Trophoblast cell (in vitro differentiated cells and primary cell): ENCODE measurements at regions not wholly inside any gene's neighbourhood (a gene's known extent, or its start where the extent isn't known, plus 50 kb on each side); places are given as distances from the start of the nearest gene placed in this dataset.

Source experiments
- DNase-seq, 2 donors: peaks; one replicate each; pipeline ENCODE4 v3.0.0-alpha.2; 2016
- H2AFZ ChIP-seq: 2 replicates; pipeline ENCODE4 v1.6.1; 2013; ENCODE audit warnings: low read length, moderate library complexity, mild to moderate bottlenecking; ENCODE audit not compliant: insufficient read depth, poor library complexity
- H2AK5ac ChIP-seq: 2 replicates; pipeline ENCODE4 v1.6.1; 2013; ENCODE audit warnings: mild to moderate bottlenecking, low read length
- H2BK120ac ChIP-seq: 2 replicates; pipeline ENCODE4 v1.6.1; 2013; ENCODE audit warnings: low read length, mild to moderate bottlenecking, moderate library complexity; ENCODE audit not compliant: insufficient read depth, poor library complexity
- H2BK12ac ChIP-seq: 2 replicates; pipeline ENCODE4 v1.6.1; 2013; ENCODE audit warnings: mild to moderate bottlenecking, low read length, moderate library complexity
- H2BK5ac ChIP-seq: 2 replicates; pipeline ENCODE4 v1.6.1; 2013; ENCODE audit warnings: low read length, low read depth, moderate library complexity, mild to moderate bottlenecking; ENCODE audit not compliant: poor library complexity
- H3K14ac ChIP-seq: 2 replicates; pipeline ENCODE4 v1.6.1; 2013; ENCODE audit warnings: mild to moderate bottlenecking, low read length
- H3K18ac ChIP-seq: 2 replicates; pipeline ENCODE4 v1.6.1; 2013; ENCODE audit warnings: mild to moderate bottlenecking, low read length
- H3K23ac ChIP-seq: 2 replicates; pipeline ENCODE4 v1.6.1; 2013; ENCODE audit warnings: low read length
- H3K27ac ChIP-seq: 2 replicates; pipeline ENCODE4 v1.5.1; 2013; ENCODE audit warnings: low read depth, mild to moderate bottlenecking, inconsistent platforms, low read length, moderate library complexity
- H3K27me3 ChIP-seq: 2 replicates; pipeline ENCODE4 v1.6.1; 2013; ENCODE audit warnings: inconsistent platforms, mild to moderate bottlenecking, low read length, moderate library complexity; ENCODE audit not compliant: insufficient read depth
- H3K36me3 ChIP-seq, 2 experiments: 1 replicate in 1 of 2; 2 replicates in 1 of 2; pipeline ENCODE4 v1.6.1; 2013; ENCODE audit warnings: low read length in 2 of 2, mild to moderate bottlenecking in 2 of 2, moderate library complexity in 1 of 2; ENCODE audit not compliant: insufficient read depth in 2 of 2, control insufficient read depth in 1 of 2
- H3K4ac ChIP-seq: 2 replicates; pipeline ENCODE4 v1.6.1; 2013; ENCODE audit warnings: low read depth, mild to moderate bottlenecking, low read length, moderate library complexity
- H3K4me1 ChIP-seq, 2 experiments: 1 replicate in 1 of 2; 2 replicates in 1 of 2; pipeline ENCODE4 v1.6.1; 2013; ENCODE audit warnings: low read length in 2 of 2, mild to moderate bottlenecking in 2 of 2, moderate library complexity in 1 of 2; ENCODE audit not compliant: insufficient read depth in 2 of 2, control insufficient read depth in 1 of 2
- H3K4me2 ChIP-seq: 2 replicates; pipeline ENCODE4 v1.6.1; 2013; ENCODE audit warnings: inconsistent platforms, mild to moderate bottlenecking, low read length, moderate library complexity
- H3K4me3 ChIP-seq: 2 replicates; pipeline ENCODE4 v1.5.1; 2013; ENCODE audit warnings: mild to moderate bottlenecking, low read depth, low read length, inconsistent platforms
- H3K79me1 ChIP-seq: one replicate; pipeline ENCODE4 v1.6.1; 2013; ENCODE audit warnings: low read length
- H3K79me2 ChIP-seq: 2 replicates; pipeline ENCODE4 v1.6.1; 2013; ENCODE audit warnings: low read length, mild to moderate bottlenecking; ENCODE audit not compliant: control insufficient read depth, insufficient read depth, poor library complexity
- H3K9ac ChIP-seq: 2 replicates; pipeline ENCODE4 v1.6.1; 2013; ENCODE audit warnings: mild to moderate bottlenecking, low read length
- H3K9me3 ChIP-seq: 2 replicates; pipeline ENCODE4 v1.6.1; 2013; ENCODE audit warnings: low read depth, mild to moderate bottlenecking, control low read depth, inconsistent platforms, low read length; ENCODE audit not compliant: insufficient read depth
- H4K12ac ChIP-seq: 2 replicates; pipeline ENCODE4 v1.6.1; 2013; ENCODE audit warnings: low read depth, mild to moderate bottlenecking, low read length, moderate library complexity
- H4K8ac ChIP-seq: 2 replicates; pipeline ENCODE4 v1.6.1; 2013; ENCODE audit warnings: low read depth, mild to moderate bottlenecking, low read length, moderate library complexity
- H4K91ac ChIP-seq: one replicate; pipeline ENCODE4 v1.6.1; 2013; ENCODE audit warnings: low read depth, mild to moderate bottlenecking, low read length, moderate library complexity
- WGBS: extraction: QIAGEN DNeasy Blood & Tissue Kit; methylation state at CpG from one replicate; pipeline ENCODE4 v1.1.7; 2013; ENCODE audit warnings: missing lambda C conversion rate; ENCODE audit not compliant: insufficient read length, insufficient coverage; ENCODE audit errors: extremely low coverage; 5-methylcytosine and 5-hydroxymethylcytosine counted together

DNA sequence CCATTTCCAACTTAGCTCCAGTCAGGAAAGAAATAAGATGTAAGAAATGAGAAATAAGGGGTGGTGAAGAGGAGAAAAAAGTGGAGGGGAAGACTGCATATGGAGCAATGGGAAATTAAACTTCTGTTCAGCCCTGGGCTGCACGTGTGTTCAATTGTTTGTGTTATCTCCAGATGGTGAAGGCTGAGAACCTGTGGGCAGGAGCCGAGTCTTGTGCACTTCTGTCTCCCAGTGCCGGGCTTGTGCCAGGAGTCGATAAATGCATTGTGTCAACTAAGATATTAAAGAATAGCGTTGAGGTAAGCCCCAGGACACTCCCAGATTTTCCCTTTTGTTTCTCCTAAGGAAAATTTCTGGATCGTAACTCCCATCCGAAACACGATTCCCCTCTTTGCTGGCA lies 98.2 kb downstream of the PRLHR start:
- no peak overlapping the region for H3K18ac ChIP-seq
- no peak overlapping the region for H3K4ac ChIP-seq
- no peak overlapping the region for H2AFZ ChIP-seq
- no peaks in the 10 kb centered on the region for H3K9me3 ChIP-seq
- no CpG with 5 or more reads among the region's 8 CpGs for WGBS
- H3K4me3 ChIP-seq = no peak overlapping the region
- DNase-seq = no peak
- no peak overlapping the region for H2BK120ac ChIP-seq
- no peak overlapping the region for H2BK12ac ChIP-seq
- H3K14ac ChIP-seq = no peak overlapping the region
- H3K27me3 ChIP-seq = no peaks in the 10 kb centered on the region
- no peak overlapping the region for H3K23ac ChIP-seq
- no peak overlapping the region for H4K91ac ChIP-seq
- H4K12ac ChIP-seq = no peak overlapping the region
- no peak overlapping the region for H3K9ac ChIP-seq
- no peak overlapping the region for H4K8ac ChIP-seq
- peaks cover 9 to 10% of the 10 kb centered on the region in 2 experiments for H3K4me1 ChIP-seq
- no peak overlapping the region for H2AK5ac ChIP-seq
- no peak overlapping the region for H3K27ac ChIP-seq
- H2BK5ac ChIP-seq = no peak overlapping the region
- H3K36me3 ChIP-seq = no peaks in the 10 kb centered on the region
- H3K79me1 ChIP-seq = no peaks in the 10 kb centered on the region
- H3K79me2 ChIP-seq = no peaks in the 10 kb centered on the region
- H3K4me2 ChIP-seq = no peak overlapping the region

DNA sequence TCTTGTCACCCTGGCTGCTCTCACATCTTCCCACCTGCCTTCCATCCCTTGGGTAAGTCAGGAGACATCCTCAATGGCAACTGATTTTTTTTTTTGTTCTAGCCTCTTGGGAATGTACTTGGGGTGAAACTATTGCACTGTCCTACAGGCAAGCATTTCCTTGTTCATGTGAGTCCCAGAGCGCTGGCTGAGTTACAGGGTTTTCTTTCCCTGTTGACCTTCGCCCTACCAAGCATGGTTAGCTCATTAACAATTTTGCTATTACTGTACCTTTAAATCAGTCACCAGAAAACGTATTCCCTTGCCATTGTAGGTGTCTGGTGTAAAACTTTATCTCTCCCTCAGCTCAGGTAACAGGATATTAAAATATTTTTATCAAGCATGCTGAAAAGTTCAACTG lies 98.9 kb downstream of the PRLHR start:
- H3K4me3 ChIP-seq = no peak overlapping the region
- no peak overlapping the region for H4K91ac ChIP-seq
- no peaks in the 10 kb centered on the region for H3K9me3 ChIP-seq
- no CpG with 5 or more reads among the region's 3 CpGs for WGBS
- no peak overlapping the region for H3K27ac ChIP-seq
- no peak overlapping the region for H3K18ac ChIP-seq
- H3K4me2 ChIP-seq = no peak overlapping the region
- peaks cover 3 to 5% of the 10 kb centered on the region in 2 experiments for H3K4me1 ChIP-seq
- H3K79me1 ChIP-seq = no peaks in the 10 kb centered on the region
- no peak overlapping the region for H4K12ac ChIP-seq
- H3K23ac ChIP-seq = no peak overlapping the region
- no peak overlapping the region for H2BK12ac ChIP-seq
- H3K14ac ChIP-seq = no peak overlapping the region
- H3K79me2 ChIP-seq = no peaks in the 10 kb centered on the region
- no peaks in the 10 kb centered on the region for H3K27me3 ChIP-seq
- H3K9ac ChIP-seq = no peak overlapping the region
- no peak overlapping the region for H2BK120ac ChIP-seq
- H3K4ac ChIP-seq = no peak overlapping the region
- H4K8ac ChIP-seq = no peak overlapping the region
- no peak overlapping the region for H2AFZ ChIP-seq
- no peak overlapping the region for H2BK5ac ChIP-seq
- H3K36me3 ChIP-seq = no peaks in the 10 kb centered on the region
- H2AK5ac ChIP-seq = no peak overlapping the region
- no peak for DNase-seq

DNA sequence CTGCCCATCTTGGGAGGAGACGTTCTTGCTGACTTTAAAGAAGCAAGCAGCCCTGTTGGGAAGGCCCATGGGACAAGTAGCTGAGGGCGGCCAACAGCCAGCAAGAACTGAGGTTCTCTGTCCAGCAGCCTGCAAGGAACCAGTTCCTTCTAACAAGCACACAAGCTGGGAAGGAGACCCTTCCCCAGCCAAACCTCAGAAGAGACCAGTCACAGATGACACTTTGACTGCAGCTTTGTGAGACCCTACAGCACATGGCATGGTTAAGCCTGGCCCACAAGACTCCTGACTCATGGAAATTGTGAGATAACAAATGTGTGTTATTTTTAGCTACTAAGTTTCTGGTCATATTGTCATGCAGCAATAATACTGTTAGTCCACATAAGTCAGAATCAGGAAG lies 99.9 kb downstream of the PRLHR start:
- Histone ChIP-seq H3K79me1 (no peaks in the 10 kb centered on the region), H3K36me3 (no peaks in the 10 kb centered on the region), H3K18ac (no peak overlapping the region), H3K9ac (no peak overlapping the region), H3K4me3 (no peak overlapping the region), H3K4me2 (no peak overlapping the region), H3K23ac (no peak overlapping the region), H3K27ac (no peak overlapping the region), H2AFZ (no peak overlapping the region), H3K9me3 (peaks cover 2% of the 10 kb centered on the region), H3K79me2 (no peaks in the 10 kb centered on the region), H2BK12ac (no peak overlapping the region), H2BK120ac (no peak overlapping the region), H3K14ac (no peak overlapping the region), H3K27me3 (no peaks in the 10 kb centered on the region), H4K12ac (no peak overlapping the region), H2BK5ac (no peak overlapping the region), H3K4me1 (no peaks in the 10 kb centered on the region), H2AK5ac (no peak overlapping the region), H4K8ac (no peak overlapping the region), H3K4ac (no peak overlapping the region), H4K91ac (no peak overlapping the region)
- no peak for DNase-seq
- WGBS = no CpG with 5 or more reads among the region's 2 CpGs

DNA sequence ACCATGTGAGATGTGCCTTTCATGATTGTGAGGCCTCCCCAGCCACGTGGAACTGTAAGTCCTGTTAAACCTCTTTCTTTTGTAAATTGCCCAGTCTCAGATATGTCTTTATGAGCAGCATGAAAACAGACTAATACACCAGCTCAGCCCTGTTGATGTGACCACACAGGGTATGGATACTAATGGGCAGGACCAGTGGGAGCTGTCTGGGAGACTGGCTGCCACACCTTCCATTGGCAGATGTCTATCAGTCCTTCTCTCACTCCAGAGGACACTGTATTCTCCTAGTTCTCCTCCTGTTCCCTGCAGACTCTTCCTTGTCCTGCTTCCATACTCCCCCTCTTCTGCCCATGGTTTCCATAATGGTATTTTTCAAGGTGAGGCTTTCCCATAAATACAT lies 104.4 kb downstream of the PRLHR start:
- no peaks in the 10 kb centered on the region for H3K79me2 ChIP-seq
- no peak overlapping the region for H3K14ac ChIP-seq
- no peak overlapping the region for H3K4me3 ChIP-seq
- H3K4me2 ChIP-seq = no peak overlapping the region
- no CpG with 5 or more reads among the region's 1 CpG for WGBS
- H2AFZ ChIP-seq = no peak overlapping the region
- no peak overlapping the region for H4K8ac ChIP-seq
- no peak overlapping the region for H2BK12ac ChIP-seq
- H3K27me3 ChIP-seq = no peaks in the 10 kb centered on the region
- no peak for DNase-seq
- H3K79me1 ChIP-seq = no peaks in the 10 kb centered on the region
- H3K4ac ChIP-seq = no peak overlapping the region
- H2AK5ac ChIP-seq = no peak overlapping the region
- H3K23ac ChIP-seq = no peak overlapping the region
- no peak overlapping the region for H2BK120ac ChIP-seq
- H3K36me3 ChIP-seq = no peaks in the 10 kb centered on the region
- no peak overlapping the region for H3K9ac ChIP-seq
- H3K27ac ChIP-seq = no peak overlapping the region
- H3K18ac ChIP-seq = no peak overlapping the region
- H3K9me3 ChIP-seq = peaks cover 4% of the 10 kb centered on the region
- H4K12ac ChIP-seq = no peak overlapping the region
- no peak overlapping the region for H2BK5ac ChIP-seq
- H4K91ac ChIP-seq = no peak overlapping the region
- H3K4me1 ChIP-seq = no peaks in the 10 kb centered on the region
